WTC11 (cell line): ENCODE measurements at regions not wholly inside any gene's neighbourhood (a gene's known extent, or its start where the extent isn't known, plus 50 kb on each side); places are given as distances from the start of the nearest gene placed in this dataset.
A peak's percentile ranks its signal among the peaks of the same experiment; 100 is the strongest.

Experiments used
- ARID4B ChIP-seq: sonication (generic); formaldehyde crosslinking; IDR thresholded peaks from 2 replicates; pipeline ENCODE4 v1.8.0; 2023; ENCODE audit warnings: missing genetic modification reagents, mild to moderate bottlenecking, borderline replicate concordance
- ATF2 ChIP-seq: sonication (generic); formaldehyde crosslinking; IDR thresholded peaks from 2 replicates; pipeline ENCODE4 v1.8.1; 2022; ENCODE audit warnings: low read depth, missing genetic modification reagents, borderline replicate concordance
- CTCF ChIP-seq: fragments of 200-600 bp; IDR thresholded peaks from 2 replicates; pipeline ENCODE4 v1.8.0; 2022; ENCODE audit warnings: antibody characterized with exemption
- E2F5 ChIP-seq: sonication (generic); formaldehyde crosslinking; IDR thresholded peaks from 2 replicates; pipeline ENCODE4 v1.8.1; 2022; ENCODE audit warnings: mild to moderate bottlenecking, moderate library complexity, missing genetic modification reagents
- ELF4 ChIP-seq: sonication (generic); formaldehyde crosslinking; IDR thresholded peaks from 2 replicates; pipeline ENCODE4 v1.8.1; 2022; ENCODE audit warnings: low read depth, mild to moderate bottlenecking, moderate library complexity, missing genetic modification reagents
- FOXK1 ChIP-seq: sonication (generic); formaldehyde crosslinking; IDR thresholded peaks from 2 replicates; pipeline ENCODE4 v1.8.0; 2022; ENCODE audit warnings: mild to moderate bottlenecking, moderate library complexity, missing genetic modification reagents
- HMGA2 ChIP-seq: fragments of 250-450 bp; sonication (Bioruptor Pico); IDR thresholded peaks from 2 replicates; pipeline ENCODE4 v1.4.0; 2021; ENCODE audit warnings: mild to moderate bottlenecking, moderate library complexity
- SP1 ChIP-seq: sonication (generic); formaldehyde crosslinking; conservative IDR thresholded peaks from 2 replicates; pipeline ENCODE4 v1.8.1; 2022; ENCODE audit warnings: missing genetic modification reagents
- TCF7 ChIP-seq: sonication (generic); formaldehyde crosslinking; IDR thresholded peaks from 2 replicates; pipeline ENCODE4 v1.8.0; 2022; ENCODE audit warnings: mild to moderate bottlenecking, low read depth, missing genetic modification reagents, moderate library complexity
- TP53 ChIP-seq: sonication (generic); formaldehyde crosslinking; IDR thresholded peaks from 2 replicates; pipeline ENCODE4 v1.8.1; 2023; ENCODE audit warnings: mild to moderate bottlenecking, missing genetic modification reagents
- USF1 ChIP-seq: sonication (generic); formaldehyde crosslinking; IDR thresholded peaks from 2 replicates; pipeline ENCODE4 v1.8.0; 2022; ENCODE audit warnings: mild to moderate bottlenecking, missing genetic modification reagents
- ZMAT4 ChIP-seq: fragments of 250-450 bp; sonication (Bioruptor Pico); IDR thresholded peaks from 2 replicates; pipeline ENCODE4 v1.9.0; 2021; ENCODE audit warnings: mild to moderate bottlenecking
- ZNF263 ChIP-seq: sonication (generic); formaldehyde crosslinking; IDR thresholded peaks from 2 replicates; pipeline ENCODE4 v1.8.1; 2022; ENCODE audit warnings: low read depth, mild to moderate bottlenecking, moderate library complexity, missing genetic modification reagents
- ZNF671 ChIP-seq: fragments of 250-450 bp; sonication (Bioruptor Pico); IDR thresholded peaks from 2 replicates; pipeline ENCODE4 v1.8.0; 2021; ENCODE audit warnings: mild to moderate bottlenecking

GRCh38 chr18:53698907-53699306 lies 525.6 kb downstream of the MBD2 start:
- TF ChIP-seq ZNF263 = no peak
- TF ChIP-seq TP53 = no peak
- TF ChIP-seq ZNF671 (CRISPR knock-in tag) = no peak
- no peak for TF ChIP-seq TCF7 (CRISPR knock-in tag)
- no peak for TF ChIP-seq ARID4B (CRISPR knock-in tag)
- TF ChIP-seq ATF2 = no peak
- 0 out of 2 replicates have a peak, but pooled peaks have one; percentile 29 for TF ChIP-seq CTCF
- TF ChIP-seq FOXK1 (CRISPR knock-in tag) = no peak
- TF ChIP-seq ZMAT4 (CRISPR knock-in tag) = no peak
- no peak for TF ChIP-seq HMGA2 (CRISPR knock-in tag)
- no peak for TF ChIP-seq E2F5 (CRISPR knock-in tag)
- TF ChIP-seq USF1 (CRISPR knock-in tag) = no peak
- TF ChIP-seq SP1 = no peak
- TF ChIP-seq ELF4 = no peak
